SIG-M5 treated with dmso at 0.1 percent for 504 hours (cell line): ENCODE measurements at regions not wholly inside any gene's neighbourhood (a gene's known extent, or its start where the extent isn't known, plus 50 kb on each side); places are given as distances from the start of the nearest gene placed in this dataset.
"Not testable (repeated sequence)": the region's sequence is repeated elsewhere in the genome, so short reads cannot be mapped to it uniquely, and the experiment has no call there.

Experiments used
- DNase-seq: peaks from one replicate; lab custom pipeline; 2025; ENCODE audit not compliant: unreplicated experiment; lab: John Stamatoyannopoulos, UW

GRCh38 chr5:173667702-173668101 lies 51.3 kb upstream of the BOD1 start:
- DNase-seq: no peak

GRCh38 chr5:173668245-173668800 lies 51.9 kb upstream of the BOD1 start:
- DNase-seq: no peak

GRCh38 chr5:173668910-173669309 lies 52.5 kb upstream of the BOD1 start:
- no peak for DNase-seq

GRCh38 chr5:173669483-173669882 lies 53.0 kb upstream of the BOD1 start:
- no peak for DNase-seq

- no peak for DNase-seq
These were observed 53.7 kb upstream of the BOD1 start for GRCh38 chr5:173670130-173670651.

- DNase-seq: no peak
These were observed 54.3 kb upstream of the BOD1 start for GRCh38 chr5:173670791-173671120.

GRCh38 chr5:173671121-173671949 lies 54.9 kb upstream of the BOD1 start:
- no peak for DNase-seq

- no peak for DNase-seq
These were observed 55.7 kb upstream of the BOD1 start for GRCh38 chr5:173672166-173672565.

GRCh38 chr5:173672891-173673290 lies 56.4 kb upstream of the BOD1 start:
- DNase-seq: no peak

- no peak for DNase-seq
These were observed 57.0 kb upstream of the BOD1 start for GRCh38 chr5:173673295-173674101.

GRCh38 chr5:173675287-173675996 lies 59.0 kb upstream of the BOD1 start:
- no peak for DNase-seq

- DNase-seq: no peak
These were observed 59.9 kb upstream of the BOD1 start for GRCh38 chr5:173676375-173676774.

- no peak for DNase-seq
These were observed 60.7 kb upstream of the BOD1 start for GRCh38 chr5:173677125-173677672.

- DNase-seq: no peak
These were observed 63.6 kb upstream of the BOD1 start for GRCh38 chr5:173679909-173680630.

- no peak for DNase-seq
These were observed 64.3 kb upstream of the BOD1 start for GRCh38 chr5:173680660-173681242.

- no peak for DNase-seq
These were observed 65.9 kb upstream of the BOD1 start for GRCh38 chr5:173682313-173682712.

- not testable (repeated sequence) for DNase-seq
These were observed 68.1 kb upstream of the BOD1 start for GRCh38 chr5:173684535-173684934.

- DNase-seq: no peak
These were observed 70.5 kb upstream of the BOD1 start for GRCh38 chr5:173686950-173687349.

GRCh38 chr5:173688703-173689102 lies 72.3 kb upstream of the BOD1 start:
- no peak for DNase-seq

GRCh38 chr5:173689171-173689736 lies 72.8 kb upstream of the BOD1 start:
- no peak for DNase-seq
